ENCODE measurements at regions not wholly inside any gene's neighbourhood (a gene's known extent, or its start where the extent isn't known, plus 50 kb on each side); places are given as distances from the start of the nearest gene placed in this dataset.

DNA sequence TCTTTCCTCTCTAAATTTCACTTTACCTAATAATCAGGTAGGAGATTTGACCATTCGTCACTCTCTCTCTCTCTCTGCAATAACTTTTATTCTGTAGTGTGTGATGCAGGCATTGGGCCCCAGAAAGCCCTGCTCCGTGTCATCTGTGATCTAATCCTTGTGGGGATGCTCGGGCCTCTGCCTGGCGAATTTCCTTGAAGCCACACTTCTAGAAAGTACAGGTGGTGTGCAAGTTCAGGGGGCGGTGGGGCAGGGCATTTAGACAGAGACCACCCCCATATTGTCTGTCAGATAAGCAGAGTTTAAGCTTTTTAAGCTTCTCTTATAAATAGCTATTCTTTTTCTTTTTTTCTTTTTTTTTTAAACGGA is 53.4 kb upstream of the GPR12 start:
- peaks cover 24% of the 10 kb centered on the region for H3K27me3 Mint-ChIP-seq
- H3K4me3 Mint-ChIP-seq, result no peak overlapping the region
- CTCF ChIA-PET, result no interaction called here
- POLR2A ChIA-PET, result no interaction called here
- H3K9me3 Mint-ChIP-seq, result no peaks in the 10 kb centered on the region
- no peak for DNase-seq
- intact Hi-C loops (cut with micrococcal nuclease), result no loop called here
- TF ChIP-seq, protein P1, sequence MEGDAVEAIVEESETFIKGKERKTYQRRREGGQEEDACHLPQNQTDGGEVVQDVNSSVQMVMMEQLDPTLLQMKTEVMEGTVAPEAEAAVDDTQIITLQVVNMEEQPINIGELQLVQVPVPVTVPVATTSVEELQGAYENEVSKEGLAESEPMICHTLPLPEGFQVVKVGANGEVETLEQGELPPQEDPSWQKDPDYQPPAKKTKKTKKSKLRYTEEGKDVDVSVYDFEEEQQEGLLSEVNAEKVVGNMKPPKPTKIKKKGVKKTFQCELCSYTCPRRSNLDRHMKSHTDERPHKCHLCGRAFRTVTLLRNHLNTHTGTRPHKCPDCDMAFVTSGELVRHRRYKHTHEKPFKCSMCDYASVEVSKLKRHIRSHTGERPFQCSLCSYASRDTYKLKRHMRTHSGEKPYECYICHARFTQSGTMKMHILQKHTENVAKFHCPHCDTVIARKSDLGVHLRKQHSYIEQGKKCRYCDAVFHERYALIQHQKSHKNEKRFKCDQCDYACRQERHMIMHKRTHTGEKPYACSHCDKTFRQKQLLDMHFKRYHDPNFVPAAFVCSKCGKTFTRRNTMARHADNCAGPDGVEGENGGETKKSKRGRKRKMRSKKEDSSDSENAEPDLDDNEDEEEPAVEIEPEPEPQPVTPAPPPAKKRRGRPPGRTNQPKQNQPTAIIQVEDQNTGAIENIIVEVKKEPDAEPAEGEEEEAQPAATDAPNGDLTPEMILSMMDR (IDR thresholded peaks at IDR 0.05), result no peak
- no peaks in the 10 kb centered on the region for H3K4me1 Mint-ChIP-seq
- H3K27ac Mint-ChIP-seq, result no peak overlapping the region
- no peaks in the 10 kb centered on the region for H3K36me3 Mint-ChIP-seq (ENCODE audit: low read depth)
- no peak for ATAC-seq (ENCODE audit: low read depth)

DNA sequence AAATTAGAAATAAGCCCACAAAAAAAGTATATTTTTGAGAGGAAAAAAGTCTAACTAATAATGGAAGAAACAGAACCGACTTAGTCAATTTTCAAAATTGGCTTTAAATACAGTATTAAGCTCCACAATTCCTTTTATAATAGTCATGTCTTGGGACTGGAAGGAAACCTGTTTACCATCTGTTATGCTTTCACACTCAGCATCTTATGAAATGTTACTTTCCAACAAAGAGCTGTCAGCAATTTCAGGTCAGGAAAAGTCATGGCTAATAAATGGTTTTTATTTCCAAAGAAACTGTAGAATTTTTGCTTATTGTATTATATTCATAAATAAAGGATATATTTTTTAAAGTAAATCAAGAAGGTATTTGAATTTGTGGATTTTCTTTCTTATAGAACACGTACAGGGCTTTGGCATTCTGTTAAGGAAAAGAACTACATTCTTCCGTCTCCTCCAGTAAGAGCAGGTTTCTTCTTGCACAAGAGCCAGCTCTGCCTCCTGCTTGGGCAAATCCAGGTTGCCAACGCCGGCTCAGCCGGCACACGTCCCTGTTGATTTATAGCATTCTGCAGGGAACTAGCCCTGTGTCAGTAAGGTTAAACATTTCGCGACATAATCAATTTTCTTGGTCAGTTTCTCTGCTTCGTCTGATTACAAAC is 52.9 kb upstream of the GPR12 start:
- Mint-ChIP-seq H3K9me3 (no peaks in the 10 kb centered on the region), H3K36me3 (ENCODE audit: low read depth) (no peaks in the 10 kb centered on the region), H3K27me3 (peaks cover 24% of the 10 kb centered on the region), H3K27ac (no peak overlapping the region), H3K4me1 (no peaks in the 10 kb centered on the region), H3K4me3 (no peak overlapping the region)
- CTCF ChIA-PET, result no interaction called here
- POLR2A ChIA-PET, result no interaction called here
- ATAC-seq (ENCODE audit: low read depth), result no peak
- TF ChIP-seq, protein P1 (IDR thresholded peaks at IDR 0.05), result no peak
- no peak for DNase-seq
- intact Hi-C loops (cut with micrococcal nuclease), result no loop called here

DNA sequence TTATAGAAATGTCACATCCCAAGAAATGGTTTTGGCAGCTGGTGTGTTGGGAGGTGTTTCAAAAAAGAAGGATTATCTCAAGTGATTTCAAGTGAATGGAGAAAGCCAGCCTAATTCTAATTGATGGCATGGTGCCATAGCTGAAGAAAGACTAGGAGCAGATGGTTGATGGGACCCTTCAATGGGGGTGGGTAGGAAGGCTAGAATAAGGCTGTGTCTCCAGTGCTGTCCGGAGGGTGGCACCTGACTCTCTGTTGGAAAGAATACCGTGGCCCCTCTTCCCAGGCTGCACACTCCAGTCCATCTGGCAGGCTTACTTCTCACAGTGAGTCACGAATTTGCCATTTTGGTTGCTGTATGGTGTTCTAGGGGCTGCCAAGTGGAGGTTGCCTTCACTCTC is 51.0 kb upstream of the GPR12 start:
- no peaks in the 10 kb centered on the region for H3K36me3 Mint-ChIP-seq (ENCODE audit: low read depth)
- no peak for ATAC-seq (ENCODE audit: low read depth)
- intact Hi-C loops (cut with micrococcal nuclease), result no loop called here
- H3K27ac Mint-ChIP-seq, result no peak overlapping the region
- ChIA-PET CTCF (no interaction called here), POLR2A (no interaction called here)
- no peak overlapping the region for H3K4me3 Mint-ChIP-seq
- TF ChIP-seq, protein P1 (IDR thresholded peaks at IDR 0.05), result no peak
- H3K27me3 Mint-ChIP-seq, result peaks cover 28% of the 10 kb centered on the region
- H3K9me3 Mint-ChIP-seq, result peaks cover 4% of the 10 kb centered on the region
- no peaks in the 10 kb centered on the region for H3K4me1 Mint-ChIP-seq
- no peak for DNase-seq
